ENCODE measurements at regions not wholly inside any gene's neighbourhood (a gene's known extent, or its start where the extent isn't known, plus 50 kb on each side); places are given as distances from the start of the nearest gene placed in this dataset.

DNA sequence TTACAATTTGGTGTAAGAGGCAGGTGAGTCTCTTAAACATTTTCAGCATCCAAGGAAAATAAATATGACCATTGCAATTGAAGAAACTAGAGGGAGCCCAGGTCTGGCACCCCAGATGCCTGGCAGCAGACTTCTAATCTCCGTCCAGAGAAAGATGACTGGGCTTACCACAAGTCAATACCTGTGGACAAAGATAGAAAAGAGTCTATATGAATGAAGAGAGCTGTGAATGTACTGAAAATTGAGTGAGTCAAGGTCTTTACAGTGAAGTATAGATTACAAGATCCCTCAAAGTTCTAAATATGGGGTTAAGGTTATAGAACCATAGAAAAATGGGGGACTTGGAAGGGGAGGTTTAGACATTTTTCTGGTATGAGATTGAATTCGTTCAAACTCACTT, 827.4 kb upstream of the NR2F2 start:
- TF ChIP-seq, protein P1, sequence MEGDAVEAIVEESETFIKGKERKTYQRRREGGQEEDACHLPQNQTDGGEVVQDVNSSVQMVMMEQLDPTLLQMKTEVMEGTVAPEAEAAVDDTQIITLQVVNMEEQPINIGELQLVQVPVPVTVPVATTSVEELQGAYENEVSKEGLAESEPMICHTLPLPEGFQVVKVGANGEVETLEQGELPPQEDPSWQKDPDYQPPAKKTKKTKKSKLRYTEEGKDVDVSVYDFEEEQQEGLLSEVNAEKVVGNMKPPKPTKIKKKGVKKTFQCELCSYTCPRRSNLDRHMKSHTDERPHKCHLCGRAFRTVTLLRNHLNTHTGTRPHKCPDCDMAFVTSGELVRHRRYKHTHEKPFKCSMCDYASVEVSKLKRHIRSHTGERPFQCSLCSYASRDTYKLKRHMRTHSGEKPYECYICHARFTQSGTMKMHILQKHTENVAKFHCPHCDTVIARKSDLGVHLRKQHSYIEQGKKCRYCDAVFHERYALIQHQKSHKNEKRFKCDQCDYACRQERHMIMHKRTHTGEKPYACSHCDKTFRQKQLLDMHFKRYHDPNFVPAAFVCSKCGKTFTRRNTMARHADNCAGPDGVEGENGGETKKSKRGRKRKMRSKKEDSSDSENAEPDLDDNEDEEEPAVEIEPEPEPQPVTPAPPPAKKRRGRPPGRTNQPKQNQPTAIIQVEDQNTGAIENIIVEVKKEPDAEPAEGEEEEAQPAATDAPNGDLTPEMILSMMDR (IDR thresholded peaks at IDR 0.05), result no peak
- TF ChIP-seq, protein P2, sequence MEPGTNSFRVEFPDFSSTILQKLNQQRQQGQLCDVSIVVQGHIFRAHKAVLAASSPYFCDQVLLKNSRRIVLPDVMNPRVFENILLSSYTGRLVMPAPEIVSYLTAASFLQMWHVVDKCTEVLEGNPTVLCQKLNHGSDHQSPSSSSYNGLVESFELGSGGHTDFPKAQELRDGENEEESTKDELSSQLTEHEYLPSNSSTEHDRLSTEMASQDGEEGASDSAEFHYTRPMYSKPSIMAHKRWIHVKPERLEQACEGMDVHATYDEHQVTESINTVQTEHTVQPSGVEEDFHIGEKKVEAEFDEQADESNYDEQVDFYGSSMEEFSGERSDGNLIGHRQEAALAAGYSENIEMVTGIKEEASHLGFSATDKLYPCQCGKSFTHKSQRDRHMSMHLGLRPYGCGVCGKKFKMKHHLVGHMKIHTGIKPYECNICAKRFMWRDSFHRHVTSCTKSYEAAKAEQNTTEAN (CRISPR knock-in tag; IDR thresholded peaks at IDR 0.05), result no peak
- TF ChIP-seq OVOL2 (CRISPR knock-in tag; IDR thresholded peaks at IDR 0.05; ENCODE audit: borderline replicate concordance) (no peak), NFE2L1 (CRISPR knock-in tag; IDR thresholded peaks at IDR 0.05) (no peak), ZNF263 (CRISPR knock-in tag; IDR thresholded peaks at IDR 0.05; ENCODE audit: low read depth) (no peak), ZNF317 (CRISPR knock-in tag; IDR thresholded peaks at IDR 0.05; ENCODE audit: borderline replicate concordance, low read depth) (no peak), HMGA2 (CRISPR knock-in tag; IDR thresholded peaks at IDR 0.05) (no peak)
- TF ChIP-seq, protein P3, sequence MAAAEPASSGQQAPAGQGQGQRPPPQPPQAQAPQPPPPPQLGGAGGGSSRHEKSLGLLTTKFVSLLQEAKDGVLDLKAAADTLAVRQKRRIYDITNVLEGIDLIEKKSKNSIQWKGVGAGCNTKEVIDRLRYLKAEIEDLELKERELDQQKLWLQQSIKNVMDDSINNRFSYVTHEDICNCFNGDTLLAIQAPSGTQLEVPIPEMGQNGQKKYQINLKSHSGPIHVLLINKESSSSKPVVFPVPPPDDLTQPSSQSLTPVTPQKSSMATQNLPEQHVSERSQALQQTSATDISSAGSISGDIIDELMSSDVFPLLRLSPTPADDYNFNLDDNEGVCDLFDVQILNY (CRISPR knock-in tag; IDR thresholded peaks at IDR 0.05), result no peak
- TF ChIP-seq, protein P4, sequence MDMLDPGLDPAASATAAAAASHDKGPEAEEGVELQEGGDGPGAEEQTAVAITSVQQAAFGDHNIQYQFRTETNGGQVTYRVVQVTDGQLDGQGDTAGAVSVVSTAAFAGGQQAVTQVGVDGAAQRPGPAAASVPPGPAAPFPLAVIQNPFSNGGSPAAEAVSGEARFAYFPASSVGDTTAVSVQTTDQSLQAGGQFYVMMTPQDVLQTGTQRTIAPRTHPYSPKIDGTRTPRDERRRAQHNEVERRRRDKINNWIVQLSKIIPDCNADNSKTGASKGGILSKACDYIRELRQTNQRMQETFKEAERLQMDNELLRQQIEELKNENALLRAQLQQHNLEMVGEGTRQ (CRISPR knock-in tag; IDR thresholded peaks at IDR 0.05), result no peak
- TF ChIP-seq, protein P5, sequence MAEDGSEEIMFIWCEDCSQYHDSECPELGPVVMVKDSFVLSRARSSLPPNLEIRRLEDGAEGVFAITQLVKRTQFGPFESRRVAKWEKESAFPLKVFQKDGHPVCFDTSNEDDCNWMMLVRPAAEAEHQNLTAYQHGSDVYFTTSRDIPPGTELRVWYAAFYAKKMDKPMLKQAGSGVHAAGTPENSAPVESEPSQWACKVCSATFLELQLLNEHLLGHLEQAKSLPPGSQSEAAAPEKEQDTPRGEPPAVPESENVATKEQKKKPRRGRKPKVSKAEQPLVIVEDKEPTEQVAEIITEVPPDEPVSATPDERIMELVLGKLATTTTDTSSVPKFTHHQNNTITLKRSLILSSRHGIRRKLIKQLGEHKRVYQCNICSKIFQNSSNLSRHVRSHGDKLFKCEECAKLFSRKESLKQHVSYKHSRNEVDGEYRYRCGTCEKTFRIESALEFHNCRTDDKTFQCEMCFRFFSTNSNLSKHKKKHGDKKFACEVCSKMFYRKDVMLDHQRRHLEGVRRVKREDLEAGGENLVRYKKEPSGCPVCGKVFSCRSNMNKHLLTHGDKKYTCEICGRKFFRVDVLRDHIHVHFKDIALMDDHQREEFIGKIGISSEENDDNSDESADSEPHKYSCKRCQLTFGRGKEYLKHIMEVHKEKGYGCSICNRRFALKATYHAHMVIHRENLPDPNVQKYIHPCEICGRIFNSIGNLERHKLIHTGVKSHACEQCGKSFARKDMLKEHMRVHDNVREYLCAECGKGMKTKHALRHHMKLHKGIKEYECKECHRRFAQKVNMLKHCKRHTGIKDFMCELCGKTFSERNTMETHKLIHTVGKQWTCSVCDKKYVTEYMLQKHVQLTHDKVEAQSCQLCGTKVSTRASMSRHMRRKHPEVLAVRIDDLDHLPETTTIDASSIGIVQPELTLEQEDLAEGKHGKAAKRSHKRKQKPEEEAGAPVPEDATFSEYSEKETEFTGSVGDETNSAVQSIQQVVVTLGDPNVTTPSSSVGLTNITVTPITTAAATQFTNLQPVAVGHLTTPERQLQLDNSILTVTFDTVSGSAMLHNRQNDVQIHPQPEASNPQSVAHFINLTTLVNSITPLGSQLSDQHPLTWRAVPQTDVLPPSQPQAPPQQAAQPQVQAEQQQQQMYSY (CRISPR knock-in tag; IDR thresholded peaks at IDR 0.05), result no peak
- TF ChIP-seq, protein P6, sequence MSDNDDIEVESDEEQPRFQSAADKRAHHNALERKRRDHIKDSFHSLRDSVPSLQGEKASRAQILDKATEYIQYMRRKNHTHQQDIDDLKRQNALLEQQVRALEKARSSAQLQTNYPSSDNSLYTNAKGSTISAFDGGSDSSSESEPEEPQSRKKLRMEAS (CRISPR knock-in tag; IDR thresholded peaks at IDR 0.05), result no peak
- TF ChIP-seq, protein P7, sequence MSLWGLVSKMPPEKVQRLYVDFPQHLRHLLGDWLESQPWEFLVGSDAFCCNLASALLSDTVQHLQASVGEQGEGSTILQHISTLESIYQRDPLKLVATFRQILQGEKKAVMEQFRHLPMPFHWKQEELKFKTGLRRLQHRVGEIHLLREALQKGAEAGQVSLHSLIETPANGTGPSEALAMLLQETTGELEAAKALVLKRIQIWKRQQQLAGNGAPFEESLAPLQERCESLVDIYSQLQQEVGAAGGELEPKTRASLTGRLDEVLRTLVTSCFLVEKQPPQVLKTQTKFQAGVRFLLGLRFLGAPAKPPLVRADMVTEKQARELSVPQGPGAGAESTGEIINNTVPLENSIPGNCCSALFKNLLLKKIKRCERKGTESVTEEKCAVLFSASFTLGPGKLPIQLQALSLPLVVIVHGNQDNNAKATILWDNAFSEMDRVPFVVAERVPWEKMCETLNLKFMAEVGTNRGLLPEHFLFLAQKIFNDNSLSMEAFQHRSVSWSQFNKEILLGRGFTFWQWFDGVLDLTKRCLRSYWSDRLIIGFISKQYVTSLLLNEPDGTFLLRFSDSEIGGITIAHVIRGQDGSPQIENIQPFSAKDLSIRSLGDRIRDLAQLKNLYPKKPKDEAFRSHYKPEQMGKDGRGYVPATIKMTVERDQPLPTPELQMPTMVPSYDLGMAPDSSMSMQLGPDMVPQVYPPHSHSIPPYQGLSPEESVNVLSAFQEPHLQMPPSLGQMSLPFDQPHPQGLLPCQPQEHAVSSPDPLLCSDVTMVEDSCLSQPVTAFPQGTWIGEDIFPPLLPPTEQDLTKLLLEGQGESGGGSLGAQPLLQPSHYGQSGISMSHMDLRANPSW (CRISPR knock-in tag; conservative IDR thresholded peaks at IDR 0.05; ENCODE audit: low read depth), result no peak
- TF ChIP-seq, protein P8, sequence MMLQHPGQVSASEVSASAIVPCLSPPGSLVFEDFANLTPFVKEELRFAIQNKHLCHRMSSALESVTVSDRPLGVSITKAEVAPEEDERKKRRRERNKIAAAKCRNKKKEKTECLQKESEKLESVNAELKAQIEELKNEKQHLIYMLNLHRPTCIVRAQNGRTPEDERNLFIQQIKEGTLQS (CRISPR knock-in tag; conservative IDR thresholded peaks at IDR 0.05), result no peak
